CD4-positive, alpha-beta T cell treated with Interleukin-2 at 100 ng/mL for 4 hours (primary cell): ENCODE measurements at regions not wholly inside any gene's neighbourhood (a gene's known extent, or its start where the extent isn't known, plus 50 kb on each side); places are given as distances from the start of the nearest gene placed in this dataset.

Source experiments
- DNase-seq: peaks from one replicate; pipeline ENCODE4 v3.0.0-alpha.2; 2020; ENCODE audit warnings: low spot score

- no peak for DNase-seq
Measured at GRCh38 chr22:27689664-27690063, 111.9 kb downstream of the MN1 start.

- DNase-seq, result no peak
Measured at GRCh38 chr22:27690599-27690998, 111.0 kb downstream of the MN1 start.

- DNase-seq, result no peak
Measured at GRCh38 chr22:27692243-27692642, 109.3 kb downstream of the MN1 start.

DNA sequence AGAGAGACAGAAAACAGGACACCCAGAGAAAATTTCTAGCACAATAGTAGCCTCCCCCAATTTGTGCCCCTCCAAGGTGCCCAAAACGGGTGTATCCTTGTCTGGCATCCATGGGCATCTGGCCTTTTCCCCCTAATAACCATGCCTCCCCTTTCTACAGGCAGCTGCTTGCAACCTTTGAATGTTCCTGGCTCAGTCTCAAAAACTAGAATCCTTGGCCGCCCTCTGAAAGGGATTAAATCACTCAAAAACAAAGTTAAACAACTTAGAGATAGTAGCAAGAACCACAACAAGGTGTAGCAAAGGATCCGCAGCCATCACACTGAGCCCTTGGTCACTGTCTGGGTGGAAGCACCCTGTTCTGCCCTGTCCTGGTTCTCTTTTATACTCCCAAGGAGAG, 105.6 kb downstream of the MN1 start:
- no peak for DNase-seq

DNA sequence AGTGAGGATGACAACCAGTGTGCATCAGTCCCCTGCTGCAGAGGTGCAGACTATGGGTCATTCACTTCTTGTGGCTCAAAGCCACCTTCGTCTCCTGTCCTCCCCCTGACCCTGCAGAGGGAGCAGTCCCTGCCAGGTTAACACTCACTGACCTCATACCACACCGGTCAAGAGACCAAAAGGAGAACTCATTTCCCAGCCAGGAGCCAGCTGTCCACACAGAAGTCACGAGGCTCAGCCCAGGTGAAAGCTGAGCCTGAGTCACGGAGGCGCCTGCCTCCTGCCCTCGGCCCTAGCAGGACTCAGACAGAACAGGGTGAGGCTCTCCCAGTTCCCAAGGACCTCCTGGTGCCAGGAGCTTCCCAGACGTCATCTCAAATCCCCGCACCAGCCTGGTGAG, 103.7 kb downstream of the MN1 start:
- no peak for DNase-seq
